ENCODE measurements at regions not wholly inside any gene's neighbourhood (a gene's known extent, or its start where the extent isn't known, plus 50 kb on each side); places are given as distances from the start of the nearest gene placed in this dataset.

DNA sequence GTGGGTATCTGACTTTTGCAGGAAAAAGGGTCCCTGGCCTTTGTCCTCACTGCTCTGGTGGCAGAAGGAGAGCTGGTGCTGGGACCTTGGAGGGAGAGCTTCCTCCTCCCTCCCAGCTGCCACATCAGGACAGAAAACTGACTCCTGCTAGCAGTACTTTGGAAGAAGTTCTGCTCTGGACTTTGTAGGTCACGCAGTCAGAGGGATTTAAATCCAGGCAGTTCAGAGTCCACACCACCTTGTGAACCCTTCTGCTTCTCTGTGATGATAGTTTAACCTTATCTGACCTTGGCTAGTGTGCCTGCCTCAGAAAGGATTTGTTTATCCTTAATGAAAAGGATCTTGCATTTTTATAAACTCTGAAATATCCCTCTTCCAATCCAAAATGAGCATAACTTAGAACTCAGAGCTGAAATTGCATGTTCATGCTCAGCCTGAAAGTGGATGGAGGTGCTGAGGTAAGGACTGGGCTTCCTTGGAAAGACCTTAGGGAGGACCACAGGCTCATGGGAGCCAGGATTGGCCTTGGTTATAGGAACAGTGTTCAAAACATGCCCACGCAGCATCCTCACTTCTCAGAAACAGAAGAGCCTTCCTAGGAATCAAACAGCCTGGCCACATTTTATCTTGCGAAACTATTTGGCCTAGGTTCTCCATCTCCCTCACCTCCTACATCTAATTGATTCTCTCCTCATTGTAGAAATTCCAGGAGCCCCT is 123.9 kb upstream of the SASH1 start:
- Histone ChIP-seq H3K27me3 (peaks cover 0 to 5% (median 0%) of the 10 kb centered on the region in 7 donors), H3K9me3 (no peaks in the 10 kb centered on the region), H3K4me1 (peaks cover 0 to 12% (median 7%) of the 10 kb centered on the region in 9 donors), H3K27ac (peak overlapping the region in 6 of 10 donors; percentile 26 to 61 (median 50)), H3K36me3 (no peaks in the 10 kb centered on the region), H3K4me3 (no peak overlapping the region)
- DNase-seq (peak in 1 of 2 donors; percentile 43), ATAC-seq (peak in 6 of 8 donors; percentile 63 to 86 (median 73))
- TF ChIP-seq, protein P1, sequence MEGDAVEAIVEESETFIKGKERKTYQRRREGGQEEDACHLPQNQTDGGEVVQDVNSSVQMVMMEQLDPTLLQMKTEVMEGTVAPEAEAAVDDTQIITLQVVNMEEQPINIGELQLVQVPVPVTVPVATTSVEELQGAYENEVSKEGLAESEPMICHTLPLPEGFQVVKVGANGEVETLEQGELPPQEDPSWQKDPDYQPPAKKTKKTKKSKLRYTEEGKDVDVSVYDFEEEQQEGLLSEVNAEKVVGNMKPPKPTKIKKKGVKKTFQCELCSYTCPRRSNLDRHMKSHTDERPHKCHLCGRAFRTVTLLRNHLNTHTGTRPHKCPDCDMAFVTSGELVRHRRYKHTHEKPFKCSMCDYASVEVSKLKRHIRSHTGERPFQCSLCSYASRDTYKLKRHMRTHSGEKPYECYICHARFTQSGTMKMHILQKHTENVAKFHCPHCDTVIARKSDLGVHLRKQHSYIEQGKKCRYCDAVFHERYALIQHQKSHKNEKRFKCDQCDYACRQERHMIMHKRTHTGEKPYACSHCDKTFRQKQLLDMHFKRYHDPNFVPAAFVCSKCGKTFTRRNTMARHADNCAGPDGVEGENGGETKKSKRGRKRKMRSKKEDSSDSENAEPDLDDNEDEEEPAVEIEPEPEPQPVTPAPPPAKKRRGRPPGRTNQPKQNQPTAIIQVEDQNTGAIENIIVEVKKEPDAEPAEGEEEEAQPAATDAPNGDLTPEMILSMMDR (IDR thresholded peaks at IDR 0.05), result no peak
- intact Hi-C loops (cut with DNase I), result no loop called here
- WGBS, 2 donors, result 66 to 74% methylated on average over 3 of the region's 3 CpGs

DNA sequence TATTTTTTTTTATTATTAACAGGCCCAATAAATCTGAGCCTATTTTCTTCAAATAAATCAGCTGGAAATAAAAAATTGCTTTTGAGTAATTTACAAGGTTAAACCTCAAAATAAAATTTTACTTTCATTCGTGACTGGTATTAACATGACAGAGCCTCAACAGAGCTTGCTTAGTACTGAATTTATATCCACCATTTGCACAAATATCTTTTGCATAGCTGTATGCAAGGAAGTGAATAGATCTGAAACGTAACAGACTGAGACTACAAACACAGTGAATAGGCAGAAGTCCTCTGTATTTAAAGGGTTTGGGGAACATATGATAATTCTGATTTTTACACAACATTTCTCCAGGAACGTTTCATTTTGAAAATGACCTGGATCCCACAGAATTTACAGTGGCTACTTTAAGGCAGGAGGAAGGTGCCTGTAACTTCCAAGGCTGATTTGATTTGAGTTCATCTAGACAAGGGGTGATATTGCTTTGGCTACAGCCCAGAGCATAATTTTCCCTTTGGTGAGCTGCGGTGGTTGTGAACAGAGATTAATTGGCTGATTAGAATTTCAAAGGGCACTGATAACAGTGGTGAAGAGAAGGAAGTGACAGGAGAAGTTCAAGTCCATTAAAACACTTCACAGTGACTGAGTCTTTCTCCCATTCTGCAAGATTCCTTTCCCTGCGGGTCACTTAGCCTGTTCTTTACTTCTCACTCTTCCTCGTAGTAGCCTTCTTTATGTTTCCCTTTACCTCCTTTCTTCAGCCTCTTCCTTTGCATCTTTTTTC is 121.2 kb upstream of the SASH1 start:
- intact Hi-C loops (cut with DNase I), result no loop called here

DNA sequence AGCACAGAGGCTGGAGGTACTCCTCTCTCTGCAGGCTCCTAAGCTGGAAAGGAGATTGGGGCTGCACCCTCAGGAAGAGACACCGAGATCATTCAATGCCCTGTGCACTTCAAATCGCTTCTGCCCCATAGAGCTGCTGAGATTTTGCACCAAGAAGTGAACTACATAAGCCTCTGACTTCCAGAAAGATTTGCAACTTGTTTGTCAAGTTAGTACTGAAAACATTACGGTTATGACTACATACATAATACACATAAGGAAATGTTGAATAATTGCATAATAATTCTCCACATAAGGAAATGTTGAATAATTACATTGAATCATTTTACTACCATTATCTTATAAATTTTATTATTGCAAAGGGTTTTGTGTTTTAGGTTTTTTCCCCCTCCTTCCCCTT is 120.3 kb upstream of the SASH1 start:
- no peak for ATAC-seq
- Histone ChIP-seq H3K27ac (no peak overlapping the region), H3K4me3 (no peak overlapping the region), H3K27me3 (no peaks in the 10 kb centered on the region), H3K36me3 (no peaks in the 10 kb centered on the region), H3K9me3 (no peaks in the 10 kb centered on the region), H3K4me1 (peaks cover 0 to 12% (median 7%) of the 10 kb centered on the region in 9 donors)
- intact Hi-C loops (cut with DNase I), result no loop called here
- 86 to 89% methylated on average over 3 of the region's 3 CpGs for WGBS, 2 donors
- DNase-seq, result no peak
- TF ChIP-seq, protein P1 (IDR thresholded peaks at IDR 0.05), result no peak

More for the DNA sequence above, 121.2 kb upstream of the SASH1 start:
- Histone ChIP-seq H3K36me3 (no peaks in the 10 kb centered on the region), H3K4me1 (peaks cover 0 to 12% (median 7%) of the 10 kb centered on the region in 9 donors), H3K27me3 (peaks cover 0 to 5% (median 0%) of the 10 kb centered on the region in 7 donors), H3K4me3 (no peak overlapping the region), H3K27ac (no peak overlapping the region), H3K9me3 (no peaks in the 10 kb centered on the region)
- WGBS, 2 donors, result 62 to 70% methylated on average over 6 of the region's 6 CpGs
- DNase-seq (no peak), ATAC-seq (no peak)
- TF ChIP-seq, protein P1 (IDR thresholded peaks at IDR 0.05), result no peak

DNA sequence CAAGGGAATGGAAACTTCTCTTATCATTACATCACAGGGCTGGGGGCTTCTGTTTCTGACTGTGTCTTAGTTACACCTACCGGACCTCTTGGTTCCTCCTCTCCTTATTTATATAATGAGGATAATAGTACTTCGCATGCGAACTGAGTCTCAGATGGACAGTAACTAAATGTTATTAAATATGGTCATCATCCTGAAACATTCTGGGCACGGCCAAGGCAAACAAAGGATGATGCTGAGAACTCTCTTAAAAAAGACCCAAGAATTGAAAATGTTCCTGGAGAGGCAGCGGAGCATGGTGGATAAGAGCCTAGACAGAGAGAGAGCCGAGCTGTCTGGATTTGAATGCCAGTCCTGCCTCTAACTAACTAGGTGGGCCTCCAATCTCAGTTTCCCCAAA is 119.8 kb upstream of the SASH1 start:
- Histone ChIP-seq H3K27me3 (no peaks in the 10 kb centered on the region), H3K36me3 (no peaks in the 10 kb centered on the region), H3K4me1 (peaks cover 0 to 12% (median 6%) of the 10 kb centered on the region in 9 donors), H3K4me3 (no peak overlapping the region), H3K9me3 (no peaks in the 10 kb centered on the region), H3K27ac (peak overlapping the region in 1 of 10 donors; percentile 19)
- intact Hi-C loops (cut with DNase I), result no loop called here
- DNase-seq (no peak), ATAC-seq (peak in 1 of 8 donors; percentile 13)
- TF ChIP-seq, protein P1 (IDR thresholded peaks at IDR 0.05), result no peak
- 75 to 77% methylated on average over 6 of the region's 6 CpGs for WGBS, 2 donors

All from heart right ventricle (tissue), 16 donors.